Upper lobe of left lung (tissue), 4 donors: ENCODE measurements at regions not wholly inside any gene's neighbourhood (a gene's known extent, or its start where the extent isn't known, plus 50 kb on each side); places are given as distances from the start of the nearest gene placed in this dataset.

Experiments used
- EP300 ChIP-seq, 4 donors: sonication (generic); formaldehyde crosslinking; IDR thresholded peaks; one replicate each; pipeline ENCODE4 v1.5.1; 2017; ENCODE audit warnings: antibody characterized with exemption in 4 of 4, control low read depth in 2 of 4
- POLR2A ChIP-seq, 4 donors: fragments of 450-650 bp; IDR thresholded peaks; one replicate each; pipeline ENCODE4 v1.5.1; 2016 to 2017; ENCODE audit warnings: antibody characterized with exemption in 4 of 4, mild to moderate bottlenecking in 2 of 4
- POLR2AphosphoS5 ChIP-seq, 2 donors: sonication (generic); formaldehyde crosslinking; IDR thresholded peaks; one replicate each; pipeline ENCODE4 v1.5.1; 2017; ENCODE audit warnings: antibody characterized with exemption in 2 of 2
- TF ChIP-seq, protein P1 (sequence below), 6 experiments: fragments of 450-650 bp in 4 of 6; fragments of 200-600 bp in 2 of 6; sonication (generic) in 2 of 6; IDR thresholded peaks; one replicate each; pipeline ENCODE4 v1.5.1; 2016 to 2019; ENCODE audit warnings: antibody characterized with exemption in 6 of 6

- TF ChIP-seq, protein P1, sequence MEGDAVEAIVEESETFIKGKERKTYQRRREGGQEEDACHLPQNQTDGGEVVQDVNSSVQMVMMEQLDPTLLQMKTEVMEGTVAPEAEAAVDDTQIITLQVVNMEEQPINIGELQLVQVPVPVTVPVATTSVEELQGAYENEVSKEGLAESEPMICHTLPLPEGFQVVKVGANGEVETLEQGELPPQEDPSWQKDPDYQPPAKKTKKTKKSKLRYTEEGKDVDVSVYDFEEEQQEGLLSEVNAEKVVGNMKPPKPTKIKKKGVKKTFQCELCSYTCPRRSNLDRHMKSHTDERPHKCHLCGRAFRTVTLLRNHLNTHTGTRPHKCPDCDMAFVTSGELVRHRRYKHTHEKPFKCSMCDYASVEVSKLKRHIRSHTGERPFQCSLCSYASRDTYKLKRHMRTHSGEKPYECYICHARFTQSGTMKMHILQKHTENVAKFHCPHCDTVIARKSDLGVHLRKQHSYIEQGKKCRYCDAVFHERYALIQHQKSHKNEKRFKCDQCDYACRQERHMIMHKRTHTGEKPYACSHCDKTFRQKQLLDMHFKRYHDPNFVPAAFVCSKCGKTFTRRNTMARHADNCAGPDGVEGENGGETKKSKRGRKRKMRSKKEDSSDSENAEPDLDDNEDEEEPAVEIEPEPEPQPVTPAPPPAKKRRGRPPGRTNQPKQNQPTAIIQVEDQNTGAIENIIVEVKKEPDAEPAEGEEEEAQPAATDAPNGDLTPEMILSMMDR (IDR thresholded peaks at IDR 0.05) = no peak
- no peak for TF ChIP-seq POLR2A (IDR thresholded peaks at IDR 0.05)
- TF ChIP-seq POLR2AphosphoS5 (IDR thresholded peaks at IDR 0.05) = no peak
- TF ChIP-seq EP300 (IDR thresholded peaks at IDR 0.05) = no peak
Measured at GRCh38 chr10:33434933-33435332, 100.5 kb upstream of the NRP1 start.
